ENCODE measurements at regions not wholly inside any gene's neighbourhood (a gene's known extent, or its start where the extent isn't known, plus 50 kb on each side); places are given as distances from the start of the nearest gene placed in this dataset.

DNA sequence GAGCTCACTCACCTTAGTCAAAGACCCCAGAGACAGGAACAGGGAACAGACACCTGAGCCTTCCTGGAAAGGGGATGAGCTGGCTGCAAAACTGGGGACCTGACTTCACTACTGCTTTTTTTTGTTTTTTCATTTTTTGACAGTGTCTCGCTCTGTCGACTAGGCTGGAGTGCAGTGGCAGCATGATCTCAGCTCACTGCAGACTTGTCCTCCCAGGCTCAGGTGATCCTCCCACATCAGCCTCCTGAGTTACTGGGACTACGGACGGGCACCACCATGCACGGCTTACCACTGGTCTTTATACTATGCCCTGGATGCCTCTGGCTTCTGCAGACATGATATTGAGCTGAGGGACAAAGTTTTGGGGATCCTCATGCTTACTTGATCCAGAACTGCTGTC, 184.1 kb downstream of the INSIG2 start:
- no peaks in the 10 kb centered on the region for H3K4me1 Mint-ChIP-seq
- no peak overlapping the region for H3K4me3 Mint-ChIP-seq
- H3K27me3 Mint-ChIP-seq = peaks cover 4% of the 10 kb centered on the region
- no peak overlapping the region for H3K27ac Mint-ChIP-seq
- no peaks in the 10 kb centered on the region for H3K9me3 Mint-ChIP-seq
- no peaks in the 10 kb centered on the region for H3K36me3 Mint-ChIP-seq

DNA sequence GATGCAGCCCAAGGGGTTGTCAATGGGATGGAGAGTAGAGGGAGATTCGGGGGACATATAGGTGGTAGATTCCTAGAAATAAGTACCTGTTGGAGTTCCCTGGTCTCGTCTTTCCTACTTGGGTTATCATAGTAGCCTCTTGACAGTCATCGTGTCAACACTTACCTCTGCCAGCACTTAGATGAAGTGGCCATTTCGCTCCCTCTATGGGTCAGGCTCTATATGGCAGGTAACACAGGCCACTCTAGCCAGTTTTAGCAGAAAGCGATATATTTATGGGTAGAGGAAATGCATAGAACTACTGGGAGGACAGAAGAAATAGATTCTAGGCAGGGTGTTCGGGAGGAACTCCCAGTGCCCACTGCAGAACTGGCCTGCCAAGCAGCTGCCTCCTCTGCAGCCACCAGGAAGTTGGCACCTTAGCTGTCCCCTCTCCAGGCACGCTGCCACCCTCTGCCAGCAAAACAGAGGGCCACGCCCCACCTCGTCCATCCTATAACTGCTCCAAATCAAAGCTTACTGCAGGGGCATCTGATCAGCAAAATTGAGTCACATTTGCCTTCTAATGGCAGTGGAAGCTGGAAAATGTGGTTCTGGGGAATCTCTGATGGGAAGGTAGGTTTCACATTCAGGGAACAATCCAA, 181.3 kb downstream of the INSIG2 start:
- peaks cover 4% of the 10 kb centered on the region for H3K27me3 Mint-ChIP-seq
- H3K4me3 Mint-ChIP-seq = no peak overlapping the region

DNA sequence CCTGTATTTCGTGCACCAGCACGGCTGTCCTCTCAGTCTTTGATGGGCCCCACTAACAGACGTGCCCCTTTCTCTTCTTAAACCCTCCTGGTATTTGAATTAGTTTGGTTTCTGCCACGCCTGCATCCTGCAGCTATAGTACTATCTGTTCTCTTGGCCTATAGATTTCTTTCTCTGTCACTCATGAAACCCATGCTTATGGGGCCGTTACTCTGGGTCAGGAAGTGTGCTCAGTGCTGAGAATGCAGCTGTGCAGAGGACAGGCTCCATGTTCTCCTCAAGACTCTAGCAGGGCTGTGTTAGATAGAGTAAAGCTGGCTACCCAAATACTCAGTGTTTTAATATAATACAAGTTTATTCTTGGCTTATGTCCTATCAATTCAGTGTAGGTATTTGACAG, 180.0 kb downstream of the INSIG2 start:
- Mint-ChIP-seq H3K4me3 (no peak overlapping the region), H3K36me3 (no peaks in the 10 kb centered on the region), H3K27me3 (no peaks in the 10 kb centered on the region), H3K9me3 (no peaks in the 10 kb centered on the region), H3K4me1 (no peaks in the 10 kb centered on the region), H3K27ac (no peak overlapping the region)

More for the DNA sequence above, 181.3 kb downstream of the INSIG2 start:
- Mint-ChIP-seq H3K9me3 (no peaks in the 10 kb centered on the region), H3K4me1 (no peaks in the 10 kb centered on the region), H3K27ac (no peak overlapping the region), H3K36me3 (no peaks in the 10 kb centered on the region)

DNA sequence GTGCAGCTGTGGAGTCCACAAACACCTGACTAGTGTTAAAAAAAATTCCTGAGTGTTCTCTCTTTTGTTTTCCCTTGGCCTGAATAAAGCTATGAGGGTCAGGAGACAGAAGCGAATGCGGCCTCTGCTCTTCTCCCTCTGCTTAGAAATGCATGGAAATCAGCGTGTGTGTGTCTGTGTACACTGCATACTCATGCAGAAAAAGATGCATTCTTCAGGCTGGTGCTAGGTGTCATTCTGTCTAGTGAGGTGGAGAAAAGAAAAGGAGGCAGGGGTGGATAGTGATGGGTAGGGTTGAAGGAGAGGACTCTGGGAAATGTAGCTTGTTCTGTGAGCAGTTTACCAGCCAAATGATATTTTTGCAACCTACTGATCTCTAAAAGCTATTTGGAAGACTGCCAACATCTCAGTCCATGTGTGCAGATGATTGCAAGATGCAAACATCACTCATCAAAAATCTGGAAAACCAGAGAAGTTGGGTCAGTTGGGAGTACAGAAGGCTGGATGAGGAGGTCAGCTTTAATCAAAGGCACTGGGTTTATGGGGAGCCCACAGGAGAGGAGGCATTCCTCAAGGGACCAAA, 177.7 kb downstream of the INSIG2 start:
- Mint-ChIP-seq H3K4me3 (no peak overlapping the region), H3K27me3 (no peaks in the 10 kb centered on the region), H3K27ac (no peak overlapping the region), H3K4me1 (no peaks in the 10 kb centered on the region), H3K9me3 (no peaks in the 10 kb centered on the region), H3K36me3 (no peaks in the 10 kb centered on the region)

DNA sequence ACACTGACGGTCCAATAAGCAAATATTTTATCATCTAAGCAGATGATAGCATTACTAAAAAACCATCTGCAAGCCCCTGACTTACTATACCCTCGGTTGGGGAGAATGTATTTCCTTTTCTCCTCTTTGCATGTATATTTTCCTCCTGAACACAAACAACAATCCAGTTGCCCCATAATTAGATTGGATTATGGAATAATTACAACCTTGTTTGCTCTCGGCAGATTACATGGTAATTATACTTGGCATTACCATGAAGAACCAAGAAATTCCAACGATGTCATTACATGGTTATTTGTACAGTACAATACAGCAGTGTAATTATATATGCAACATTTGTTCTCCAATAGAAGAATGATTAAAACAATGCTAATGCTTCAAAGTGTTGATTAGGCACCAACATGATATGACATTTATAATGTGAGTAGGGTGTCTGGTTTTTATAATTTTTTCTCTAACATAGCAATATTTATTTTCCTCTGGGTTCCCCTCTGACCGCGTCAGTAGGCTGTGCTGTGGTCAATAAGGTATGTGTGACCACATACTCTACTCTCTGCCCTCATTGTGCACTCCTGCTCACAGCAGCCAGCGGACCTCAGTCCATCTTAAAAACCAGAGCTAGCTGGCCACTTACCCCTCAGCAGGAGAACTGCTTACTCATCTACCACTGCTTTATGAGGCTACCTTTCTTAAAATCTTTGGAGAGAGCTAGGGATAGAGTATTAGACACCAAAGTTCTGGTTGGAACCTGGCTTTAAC, 176.1 kb downstream of the INSIG2 start:
- H3K36me3 Mint-ChIP-seq = no peaks in the 10 kb centered on the region

DNA sequence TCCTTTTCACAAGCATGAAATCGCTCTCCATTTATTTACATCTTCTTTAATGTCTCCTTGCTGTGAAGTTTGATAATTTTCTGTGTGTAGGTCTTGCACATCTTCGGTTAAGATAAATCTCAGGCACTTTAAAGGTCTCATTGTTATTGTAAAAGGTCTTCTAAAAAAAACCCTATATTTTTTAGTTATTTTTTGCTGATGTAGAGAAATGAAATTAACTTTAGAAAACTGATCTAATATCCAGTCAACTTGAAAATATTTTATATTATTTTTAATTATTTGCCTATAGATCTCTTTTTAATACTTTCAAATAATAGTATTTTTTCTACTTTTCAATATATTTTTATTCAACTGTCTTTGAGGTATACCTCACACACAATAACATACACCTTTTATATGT, 169.4 kb downstream of the INSIG2 start:
- no peaks in the 10 kb centered on the region for H3K36me3 Mint-ChIP-seq

More for the DNA sequence above, 176.1 kb downstream of the INSIG2 start:
- no peak overlapping the region for H3K27ac Mint-ChIP-seq
- no peak overlapping the region for H3K4me3 Mint-ChIP-seq
- no peaks in the 10 kb centered on the region for H3K27me3 Mint-ChIP-seq
- H3K9me3 Mint-ChIP-seq = no peaks in the 10 kb centered on the region
- H3K4me1 Mint-ChIP-seq = no peaks in the 10 kb centered on the region

DNA sequence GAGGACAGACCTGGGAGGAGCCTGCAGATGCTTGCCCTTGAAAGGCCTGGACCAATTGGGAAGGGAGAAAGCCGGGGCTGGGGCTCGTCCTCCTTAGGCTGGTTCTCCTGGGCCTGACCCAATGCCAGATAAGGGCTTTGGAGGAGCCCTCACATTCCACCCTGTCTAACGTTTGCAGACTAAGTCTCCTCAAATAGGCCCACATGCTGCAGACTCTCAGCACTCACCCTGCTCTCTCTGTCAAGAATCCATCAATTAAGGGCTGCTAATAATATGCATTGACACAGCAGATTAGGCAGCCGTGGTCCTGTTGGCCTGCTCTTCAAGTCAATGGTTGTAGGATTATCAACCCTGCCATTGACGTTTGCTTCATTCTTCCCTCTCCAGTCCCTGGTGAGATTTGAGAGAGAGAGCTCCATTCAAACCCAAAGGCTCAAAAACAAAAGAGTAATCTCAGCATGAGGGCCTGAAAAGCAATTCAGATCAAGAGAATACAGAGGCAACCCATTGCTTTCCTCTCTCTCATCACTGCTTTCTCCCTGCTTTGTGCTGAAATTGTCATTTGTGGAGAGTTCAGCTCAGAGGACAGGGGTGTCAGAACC, 167.6 kb downstream of the INSIG2 start:
- H3K4me1 Mint-ChIP-seq = no peaks in the 10 kb centered on the region
- no peak overlapping the region for H3K4me3 Mint-ChIP-seq
- no peaks in the 10 kb centered on the region for H3K36me3 Mint-ChIP-seq
- peaks cover 14% of the 10 kb centered on the region for H3K27me3 Mint-ChIP-seq
- no peaks in the 10 kb centered on the region for H3K9me3 Mint-ChIP-seq
- H3K27ac Mint-ChIP-seq = no peak overlapping the region

More for the DNA sequence above, 169.4 kb downstream of the INSIG2 start:
- H3K4me1 Mint-ChIP-seq = no peaks in the 10 kb centered on the region
- peaks cover 12% of the 10 kb centered on the region for H3K27me3 Mint-ChIP-seq
- H3K9me3 Mint-ChIP-seq = no peaks in the 10 kb centered on the region
- no peak overlapping the region for H3K27ac Mint-ChIP-seq
- no peak overlapping the region for H3K4me3 Mint-ChIP-seq

DNA sequence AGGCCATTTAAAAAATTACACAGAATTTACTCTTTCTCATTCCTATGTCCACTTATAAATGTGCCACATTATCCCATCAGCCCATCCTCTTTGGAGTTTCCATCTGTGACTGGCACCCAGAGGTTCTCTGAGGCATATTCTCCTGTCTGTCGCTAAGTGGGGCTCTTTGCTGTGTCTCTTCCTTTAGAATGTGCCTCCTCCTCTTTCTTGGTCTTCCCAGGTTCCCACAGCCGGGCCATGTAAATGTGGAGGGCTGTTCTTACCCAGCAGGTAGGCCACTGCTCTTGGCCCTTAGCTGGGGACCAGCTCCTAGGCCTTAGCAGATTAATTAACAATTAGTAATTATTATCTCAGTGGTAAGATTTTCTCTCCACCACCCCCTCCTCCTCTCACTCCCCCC, 167.0 kb downstream of the INSIG2 start:
- Mint-ChIP-seq H3K27me3 (peaks cover 14% of the 10 kb centered on the region), H3K4me1 (no peaks in the 10 kb centered on the region), H3K4me3 (no peak overlapping the region), H3K9me3 (no peaks in the 10 kb centered on the region), H3K27ac (no peak overlapping the region), H3K36me3 (no peaks in the 10 kb centered on the region)

DNA sequence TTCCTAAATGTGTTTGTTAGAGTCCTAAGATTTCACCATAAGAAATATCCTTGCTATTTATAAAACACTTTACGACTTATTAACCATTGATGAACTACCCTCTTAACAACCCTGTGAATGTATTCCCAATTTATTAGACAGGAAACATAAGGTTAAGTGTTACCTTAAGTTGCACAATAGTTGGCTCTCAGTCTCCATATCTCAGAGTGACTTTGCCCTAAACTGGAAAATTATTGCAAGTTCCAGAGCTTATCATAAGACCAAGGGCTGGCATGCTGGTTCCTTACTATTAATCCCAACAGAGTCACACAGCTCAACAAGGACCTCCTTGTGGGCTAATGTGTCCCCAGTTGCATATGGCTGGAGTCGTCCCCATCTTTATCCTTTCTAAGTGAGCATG, 165.8 kb downstream of the INSIG2 start:
- H3K27ac Mint-ChIP-seq = no peak overlapping the region
- no peaks in the 10 kb centered on the region for H3K36me3 Mint-ChIP-seq
- no peak overlapping the region for H3K4me3 Mint-ChIP-seq
- H3K4me1 Mint-ChIP-seq = no peaks in the 10 kb centered on the region
- no peaks in the 10 kb centered on the region for H3K9me3 Mint-ChIP-seq
- H3K27me3 Mint-ChIP-seq = peaks cover 14% of the 10 kb centered on the region

DNA sequence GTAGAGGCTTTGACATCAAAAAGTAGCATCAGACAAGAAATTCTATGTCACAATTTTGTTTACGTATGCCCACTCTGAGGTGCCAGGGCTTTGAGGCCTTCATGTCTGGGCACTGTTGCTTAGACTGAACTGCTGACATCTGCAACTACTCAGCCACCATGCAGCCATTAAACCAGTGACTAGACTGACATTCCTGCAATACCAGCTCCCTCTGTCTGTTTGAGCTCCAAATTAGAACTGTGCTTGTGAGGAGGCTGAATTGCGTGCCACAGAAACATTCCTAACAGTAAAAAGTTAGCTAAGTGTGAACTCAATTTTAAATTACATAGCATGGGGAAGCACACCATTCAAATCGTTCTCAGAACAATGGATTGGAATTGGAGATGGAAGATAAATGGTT, 163.2 kb downstream of the INSIG2 start:
- H3K27ac Mint-ChIP-seq = no peak overlapping the region
- no peaks in the 10 kb centered on the region for H3K9me3 Mint-ChIP-seq
- no peaks in the 10 kb centered on the region for H3K4me1 Mint-ChIP-seq
- no peaks in the 10 kb centered on the region for H3K36me3 Mint-ChIP-seq
- H3K4me3 Mint-ChIP-seq = no peak overlapping the region
- H3K27me3 Mint-ChIP-seq = peaks cover 7% of the 10 kb centered on the region

DNA sequence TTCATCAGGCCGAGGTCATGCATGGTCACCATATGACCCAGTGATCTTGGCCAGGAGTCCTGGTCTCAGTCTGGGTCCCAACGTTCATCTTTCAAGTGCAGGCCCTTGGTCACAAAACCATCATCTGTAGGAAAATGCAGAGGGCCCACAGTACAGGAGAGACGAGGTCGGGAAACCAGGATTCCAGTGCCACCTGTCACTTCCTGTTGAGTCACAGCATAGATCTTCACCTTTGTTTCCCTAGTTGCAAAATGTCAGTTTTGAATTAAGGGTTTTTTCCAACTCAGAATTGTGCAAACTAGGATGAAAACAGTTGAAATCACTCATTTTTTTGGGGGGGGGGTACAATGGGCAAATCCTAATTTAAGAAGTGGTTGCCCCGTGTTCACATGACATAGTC, 162.2 kb downstream of the INSIG2 start:
- Mint-ChIP-seq H3K4me3 (no peak overlapping the region), H3K4me1 (no peaks in the 10 kb centered on the region), H3K9me3 (no peaks in the 10 kb centered on the region), H3K27me3 (peaks cover 9% of the 10 kb centered on the region), H3K36me3 (no peaks in the 10 kb centered on the region), H3K27ac (no peak overlapping the region)

DNA sequence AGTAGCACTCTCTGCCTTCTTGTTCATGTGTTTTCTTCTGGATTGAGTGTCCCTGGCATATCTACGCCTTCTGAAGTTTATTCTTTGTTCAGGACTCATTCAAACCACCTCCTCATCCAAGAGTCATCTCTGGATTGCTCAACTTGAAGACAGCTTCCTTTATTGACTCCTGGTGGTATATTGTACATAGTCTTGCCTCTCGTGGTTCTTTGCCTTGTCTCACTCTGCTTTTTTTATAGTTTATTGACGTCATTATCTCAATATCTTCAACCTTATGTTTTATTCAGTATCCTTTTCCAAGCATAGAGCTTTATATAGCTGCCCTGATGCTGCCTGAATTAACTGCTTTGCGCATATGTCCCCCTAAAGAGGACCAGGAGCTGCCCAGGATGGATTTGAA, 161.7 kb downstream of the INSIG2 start:
- Mint-ChIP-seq H3K4me1 (no peaks in the 10 kb centered on the region), H3K36me3 (no peaks in the 10 kb centered on the region), H3K9me3 (no peaks in the 10 kb centered on the region), H3K27me3 (peaks cover 8% of the 10 kb centered on the region), H3K27ac (no peak overlapping the region), H3K4me3 (no peak overlapping the region)

DNA sequence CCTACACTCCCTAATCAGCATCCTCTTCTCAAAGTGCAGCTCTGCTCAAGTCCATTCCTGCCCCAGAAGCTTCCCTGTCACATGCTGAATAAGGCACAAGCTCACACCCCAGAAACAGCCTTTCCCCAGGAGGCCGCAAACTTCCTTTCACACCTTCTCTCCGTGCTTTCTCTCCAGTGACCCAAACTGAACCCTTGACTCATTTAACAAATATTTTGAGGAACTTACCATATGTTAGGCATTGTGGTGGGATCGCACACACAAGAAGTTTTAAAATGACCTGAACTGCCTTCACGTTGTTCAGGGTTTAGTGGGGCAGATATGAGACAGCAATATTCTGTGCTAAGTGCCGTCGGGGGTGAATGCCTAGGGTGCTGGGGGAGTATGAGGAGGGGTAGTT, 161.3 kb downstream of the INSIG2 start:
- Mint-ChIP-seq H3K4me1 (no peaks in the 10 kb centered on the region), H3K27me3 (peaks cover 7% of the 10 kb centered on the region), H3K27ac (no peak overlapping the region), H3K9me3 (no peaks in the 10 kb centered on the region), H3K36me3 (no peaks in the 10 kb centered on the region), H3K4me3 (no peak overlapping the region)

DNA sequence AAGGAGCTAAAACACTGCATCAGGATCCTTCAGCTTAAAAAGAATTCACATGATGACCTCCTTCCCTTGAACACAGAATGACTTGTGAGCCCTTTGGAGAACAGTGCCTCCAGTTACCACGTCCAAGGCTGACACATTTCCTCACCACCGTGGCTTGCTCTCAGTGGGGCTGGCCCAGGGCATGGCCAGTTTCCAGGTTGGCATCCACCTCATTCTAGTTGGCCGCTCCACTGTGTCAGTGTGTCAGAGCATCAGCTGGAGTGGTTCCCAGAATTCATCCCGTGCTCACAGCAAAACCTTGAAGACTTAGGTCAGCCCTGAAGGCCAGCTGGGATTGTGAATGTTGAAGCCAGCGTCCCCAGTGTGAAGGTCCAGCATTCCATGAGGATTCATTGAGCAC, 158.5 kb downstream of the INSIG2 start:
- Mint-ChIP-seq H3K4me1 (no peaks in the 10 kb centered on the region), H3K27ac (no peak overlapping the region), H3K9me3 (no peaks in the 10 kb centered on the region), H3K4me3 (no peak overlapping the region), H3K36me3 (no peaks in the 10 kb centered on the region), H3K27me3 (peaks cover 11% of the 10 kb centered on the region)

DNA sequence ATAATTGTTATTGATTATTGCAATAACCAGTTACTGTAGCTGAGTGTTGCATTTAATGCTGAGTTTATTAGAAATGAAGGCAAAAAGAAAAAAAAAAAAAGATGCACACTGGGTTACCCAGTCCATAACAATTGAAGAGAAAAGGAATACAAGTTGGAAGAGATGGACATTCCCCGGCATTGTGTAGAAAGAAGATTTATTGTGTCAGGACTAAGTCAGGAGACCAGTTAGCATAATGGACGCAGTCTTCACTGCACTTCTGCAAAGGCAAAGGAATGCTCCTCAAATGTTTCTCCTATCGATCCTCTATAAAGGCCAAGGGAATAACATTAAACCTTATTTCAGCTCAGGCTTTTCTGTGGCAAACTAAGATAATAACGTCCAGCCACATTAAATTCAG, 157.8 kb downstream of the INSIG2 start:
- Mint-ChIP-seq H3K9me3 (no peaks in the 10 kb centered on the region), H3K4me1 (no peaks in the 10 kb centered on the region), H3K36me3 (no peaks in the 10 kb centered on the region), H3K27me3 (peaks cover 11% of the 10 kb centered on the region), H3K27ac (no peak overlapping the region), H3K4me3 (no peak overlapping the region)

DNA sequence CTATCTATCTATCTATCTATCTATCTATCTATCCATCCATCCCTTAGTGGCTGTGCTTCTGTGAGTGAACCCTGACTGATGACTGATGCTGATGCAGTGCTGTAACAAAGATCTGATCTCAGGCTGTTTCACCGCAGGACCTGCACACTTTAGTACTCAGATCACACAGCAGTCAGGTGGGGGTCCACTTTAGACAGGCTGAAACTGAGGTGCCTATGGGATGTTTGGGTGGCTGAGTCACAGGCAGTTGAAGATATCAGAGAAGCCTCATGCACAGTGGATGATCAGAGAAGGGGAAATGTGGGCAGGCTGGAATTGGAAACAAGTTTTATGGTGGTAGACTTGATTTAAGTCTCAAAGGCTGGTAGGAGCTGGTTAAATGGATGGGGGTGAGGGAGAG, 156.4 kb downstream of the INSIG2 start:
- Mint-ChIP-seq H3K4me1 (no peaks in the 10 kb centered on the region), H3K27ac (no peak overlapping the region), H3K27me3 (peaks cover 14% of the 10 kb centered on the region), H3K4me3 (no peak overlapping the region), H3K36me3 (no peaks in the 10 kb centered on the region), H3K9me3 (peaks cover 4% of the 10 kb centered on the region)

Data from activated naive CD4-positive, alpha-beta T cell treated with anti-CD3 and anti-CD28 coated beads, Interleukin-2, amount 50 U/mL, for 24 hours (primary cell).